Dedifferentiated amniotic fluid mesenchymal stem cell (primary cell): ENCODE measurements at regions not wholly inside any gene's neighbourhood (a gene's known extent, or its start where the extent isn't known, plus 50 kb on each side); places are given as distances from the start of the nearest gene placed in this dataset.

ENCODE experiments used
- DNase-seq: peaks from one replicate; pipeline ENCODE4 v3.0.0-alpha.2; 2016; ENCODE audit errors: extremely low spot score

DNA sequence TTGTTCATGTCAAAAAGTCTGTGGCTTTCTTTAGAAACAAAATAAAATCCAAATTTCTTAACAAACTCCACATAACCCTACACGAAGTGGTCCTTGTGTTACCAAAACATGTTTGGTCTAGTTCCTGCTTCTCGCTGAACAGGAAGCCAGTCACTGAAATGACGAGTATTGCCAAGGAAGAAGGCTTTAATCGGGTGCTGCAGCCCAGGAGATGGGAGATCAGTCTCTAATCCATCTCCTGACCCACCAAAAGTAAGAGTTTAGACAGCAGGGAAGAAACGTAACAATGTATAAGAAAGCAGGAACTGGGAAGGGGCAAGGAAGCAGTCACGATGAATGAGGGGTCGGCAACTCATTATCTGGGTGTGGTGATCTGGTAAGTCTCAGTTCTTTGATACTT, 144.6 kb upstream of the MAP9 start:
- no peak for DNase-seq

DNA sequence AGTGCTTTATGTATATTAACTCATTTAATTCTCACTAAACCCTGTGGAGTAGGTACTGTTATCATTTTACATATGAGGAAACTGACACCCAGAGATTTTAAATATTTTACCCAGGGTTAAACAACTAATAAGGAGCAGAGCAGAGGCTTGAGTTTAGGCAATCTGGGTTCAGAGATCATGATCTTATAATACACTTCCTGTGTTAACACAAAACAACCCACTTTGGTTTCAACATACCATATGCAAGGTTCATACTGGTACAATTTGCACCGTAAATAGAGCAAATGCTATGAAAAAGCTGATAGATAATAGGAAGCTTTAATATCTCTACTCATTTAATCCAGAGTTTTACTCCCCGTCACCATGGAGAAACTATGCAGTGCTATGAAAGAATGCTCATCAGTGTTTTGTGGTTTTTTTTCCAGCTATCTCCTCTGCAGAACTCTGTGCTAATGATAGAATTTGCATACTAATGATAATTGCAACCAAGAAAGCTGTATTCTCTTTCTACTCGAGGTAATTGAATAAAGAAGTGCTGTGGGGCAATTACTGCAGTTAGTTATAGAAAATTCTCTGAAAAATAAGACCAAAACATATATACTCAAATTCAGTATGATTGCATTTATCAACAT, 138.8 kb upstream of the MAP9 start:
- DNase-seq, result no peak

GRCh38 chr4:155514628-155515027, 137.9 kb upstream of the MAP9 start:
- DNase-seq, result no peak

DNA sequence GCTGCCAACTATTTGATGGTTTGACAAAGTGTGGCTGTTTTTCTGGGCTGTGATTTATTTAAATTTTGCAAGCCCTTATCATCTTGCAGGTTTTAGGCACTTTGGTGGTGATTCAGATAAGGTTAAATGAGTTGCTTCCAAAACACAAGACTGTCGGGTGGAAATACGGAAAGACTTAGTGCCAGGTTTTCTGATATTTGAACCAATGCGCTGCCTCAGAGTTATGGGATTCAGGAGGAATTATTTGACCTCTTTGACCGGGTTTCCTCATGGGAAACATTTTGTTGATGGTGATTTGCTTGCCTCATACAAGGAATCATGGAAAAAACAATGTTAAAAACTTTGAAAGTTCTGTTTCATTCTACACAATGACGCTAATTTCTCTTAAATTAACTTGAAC, 136.1 kb upstream of the MAP9 start:
- no peak for DNase-seq

DNA sequence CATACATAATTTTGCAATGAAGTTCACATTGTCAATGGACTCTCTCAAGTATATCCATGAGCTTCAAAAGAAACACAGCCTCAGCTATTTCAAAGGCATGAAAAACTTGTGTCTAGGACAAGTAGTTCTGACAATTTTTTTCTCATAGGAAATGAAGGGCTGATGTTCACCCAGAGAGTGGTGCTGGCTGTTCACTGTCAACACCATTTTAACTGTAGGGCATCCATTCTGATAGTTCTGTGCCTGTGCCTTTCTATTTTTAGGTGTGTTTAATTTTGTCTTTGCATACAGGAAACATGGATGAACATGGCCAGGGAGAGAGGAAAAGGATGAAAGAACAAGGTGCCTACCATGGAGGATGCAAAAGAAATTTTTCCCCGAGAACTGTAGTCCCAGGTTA, 135.3 kb upstream of the MAP9 start:
- no peak for DNase-seq

DNA sequence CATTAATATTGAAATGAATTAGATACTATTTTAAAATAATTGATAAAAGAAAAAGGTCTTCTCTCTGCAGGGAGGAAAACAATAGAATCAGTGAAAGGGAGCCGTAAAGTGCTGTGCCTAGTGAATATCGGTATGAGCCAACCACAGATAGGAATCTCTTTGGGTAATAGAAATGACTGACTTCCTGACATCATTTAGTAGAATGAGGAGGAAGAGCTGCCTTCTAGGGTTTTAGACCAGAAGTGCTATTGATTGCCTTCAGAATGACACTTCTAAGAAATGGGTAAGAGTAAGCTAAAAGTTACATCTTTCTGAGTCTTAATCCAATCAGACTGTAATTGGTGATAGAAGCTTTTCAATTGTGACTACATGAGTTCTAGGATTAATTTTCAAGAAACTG, 134.0 kb upstream of the MAP9 start:
- no peak for DNase-seq

- peak; percentile 29 for DNase-seq
Measured at GRCh38 chr4:155509555-155509954, 132.8 kb upstream of the MAP9 start.

- no peak for DNase-seq
Measured at GRCh38 chr4:155506745-155507144, 130.0 kb upstream of the MAP9 start.

DNA sequence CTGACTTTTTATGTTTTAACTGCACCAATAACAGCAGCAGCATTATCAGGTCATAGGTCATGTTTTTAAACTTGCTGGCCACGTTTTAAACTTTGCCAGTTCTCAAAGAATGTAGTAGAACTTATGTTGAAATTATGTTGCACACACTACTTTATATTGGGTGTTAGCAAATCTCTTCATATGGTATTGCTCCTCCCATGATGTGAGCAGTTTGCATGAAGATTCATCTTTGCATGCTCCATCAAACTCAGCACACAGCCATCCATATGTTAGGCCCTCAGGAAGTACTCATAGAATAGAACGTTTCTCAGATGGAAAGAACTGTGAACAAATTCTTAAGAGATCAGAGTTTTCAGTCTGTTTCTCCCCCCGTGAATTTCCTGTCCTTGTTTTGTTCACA, 128.6 kb upstream of the MAP9 start:
- no peak for DNase-seq

- DNase-seq, result no peak
Measured at GRCh38 chr4:155497306-155497705, 120.5 kb upstream of the MAP9 start.

GRCh38 chr4:155496294-155496626, 119.5 kb upstream of the MAP9 start:
- DNase-seq, result no peak

- DNase-seq, result no peak
Measured at GRCh38 chr4:155495572-155496293, 119.0 kb upstream of the MAP9 start.

- DNase-seq, result no peak
Measured at GRCh38 chr4:155494037-155494718, 117.4 kb upstream of the MAP9 start.

DNA sequence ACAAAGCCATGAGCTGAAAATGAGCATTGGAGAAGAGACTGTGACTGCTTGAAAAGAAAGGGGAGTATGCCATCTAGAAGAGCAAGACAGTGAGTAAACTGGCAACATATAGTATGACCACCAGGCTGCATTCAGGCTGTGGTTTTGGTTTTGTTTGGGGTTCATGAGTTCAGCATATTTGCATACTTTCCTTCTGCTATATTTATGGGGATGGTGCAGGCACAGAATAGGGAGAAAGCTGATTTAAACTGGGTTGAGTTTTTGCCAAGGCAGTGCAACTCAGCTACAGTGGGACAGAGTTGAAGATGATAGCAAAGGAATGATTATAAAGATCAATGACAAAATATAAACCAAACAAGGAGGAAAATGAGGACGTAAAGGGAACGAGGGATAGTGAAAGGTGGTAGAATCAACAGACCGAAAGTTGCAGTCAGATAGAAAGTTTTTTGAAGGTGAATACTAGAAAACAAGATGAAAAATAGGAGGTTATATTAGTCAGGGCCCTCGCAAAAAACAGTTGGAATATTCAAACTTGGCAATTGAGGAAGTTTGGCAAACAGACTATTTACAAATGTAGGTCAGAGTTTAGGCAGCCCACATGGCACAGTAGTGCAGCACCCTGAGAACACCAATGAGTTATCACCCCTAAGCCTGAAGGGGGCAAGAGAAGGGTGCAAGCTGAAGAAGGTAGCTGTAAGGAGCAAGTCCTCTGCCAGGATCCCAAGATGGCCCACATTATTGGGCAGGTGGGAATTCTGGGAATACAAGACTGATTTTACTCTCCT, 114.8 kb upstream of the MAP9 start:
- DNase-seq, result no peak

DNA sequence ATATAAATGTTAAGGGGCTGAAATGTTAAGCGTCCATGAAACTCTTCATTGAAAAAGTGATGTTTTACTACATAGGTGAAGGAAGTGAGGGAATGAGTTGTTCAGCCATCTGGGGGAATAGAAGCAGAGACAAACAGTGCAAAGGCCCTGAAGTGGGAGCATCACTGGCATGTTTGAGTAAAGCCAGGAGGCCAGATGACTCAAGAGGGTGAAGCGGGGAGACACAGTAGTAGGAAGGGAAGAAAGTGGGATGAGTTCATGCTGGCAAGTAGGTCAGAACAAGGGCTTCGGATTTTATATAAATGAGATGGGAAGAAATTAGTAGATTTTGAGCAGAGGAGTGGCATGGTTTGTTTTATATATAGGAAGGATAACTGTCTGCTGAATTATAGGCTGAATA, 112.5 kb upstream of the MAP9 start:
- DNase-seq, result no peak

- DNase-seq, result no peak
Measured at GRCh38 chr4:155488691-155489090, 111.9 kb upstream of the MAP9 start.

- DNase-seq, result no peak
Measured at GRCh38 chr4:155487210-155487609, 110.4 kb upstream of the MAP9 start.

DNA sequence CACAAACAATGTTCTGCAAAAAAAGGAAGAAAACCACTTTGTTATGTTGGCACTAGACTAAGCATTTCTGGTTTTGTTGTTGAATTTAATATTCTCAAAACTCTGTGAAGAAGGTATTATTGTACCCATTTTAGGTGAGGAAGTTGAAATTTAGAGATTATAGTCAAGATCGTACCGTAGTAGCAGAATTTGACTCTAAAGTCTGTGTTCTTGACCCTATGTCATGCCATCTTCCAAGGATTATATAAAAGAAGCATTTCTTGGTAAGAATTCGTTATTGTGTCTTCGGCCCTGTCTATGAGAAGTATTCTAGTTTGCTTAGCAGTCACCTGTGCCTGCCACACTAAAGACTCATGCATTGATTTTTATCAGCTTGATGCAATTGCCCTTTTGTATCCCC, 104.4 kb upstream of the MAP9 start:
- no peak for DNase-seq

DNA sequence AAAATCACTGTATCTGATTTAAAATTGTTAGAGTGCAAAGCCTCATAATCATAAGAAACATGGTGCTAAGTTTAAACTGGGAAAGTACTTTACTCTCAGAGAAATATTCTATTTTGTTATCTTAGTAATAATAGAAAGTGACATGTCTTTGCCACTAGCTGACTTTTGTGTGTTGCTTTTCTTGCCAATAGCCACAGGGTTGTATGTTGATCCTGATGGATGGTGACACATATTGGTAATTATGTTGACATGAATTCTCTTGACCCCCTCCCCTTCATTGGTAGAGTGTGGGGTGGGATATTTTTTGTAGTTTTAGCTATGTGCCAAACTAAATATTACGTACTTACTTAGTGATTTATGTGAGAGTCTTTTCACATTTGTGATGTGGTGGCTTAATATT, 103.1 kb upstream of the MAP9 start:
- no peak for DNase-seq

DNA sequence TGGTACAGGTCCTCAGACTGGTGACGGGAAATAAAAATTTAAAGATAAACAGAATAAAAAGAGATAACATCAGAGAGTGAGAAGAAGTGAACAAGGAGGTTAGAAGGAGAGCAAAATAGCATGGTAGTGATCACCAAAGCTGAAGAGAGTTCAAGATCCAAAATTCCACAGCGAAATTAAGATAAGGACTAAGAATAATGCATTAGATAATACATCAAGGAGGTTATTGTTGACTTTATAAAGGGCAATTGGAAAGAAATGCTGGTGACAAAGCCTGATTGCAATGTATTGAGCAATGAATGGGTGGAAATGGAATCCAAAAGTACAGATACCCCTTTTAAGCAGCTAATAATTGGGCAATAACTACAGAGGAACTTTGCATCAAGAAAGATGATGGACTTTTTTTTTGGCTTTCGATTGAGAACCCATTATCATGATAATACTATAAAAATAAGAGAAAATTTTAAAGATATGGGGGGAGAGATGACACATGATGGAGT, 101.6 kb upstream of the MAP9 start:
- DNase-seq, result no peak

DNA sequence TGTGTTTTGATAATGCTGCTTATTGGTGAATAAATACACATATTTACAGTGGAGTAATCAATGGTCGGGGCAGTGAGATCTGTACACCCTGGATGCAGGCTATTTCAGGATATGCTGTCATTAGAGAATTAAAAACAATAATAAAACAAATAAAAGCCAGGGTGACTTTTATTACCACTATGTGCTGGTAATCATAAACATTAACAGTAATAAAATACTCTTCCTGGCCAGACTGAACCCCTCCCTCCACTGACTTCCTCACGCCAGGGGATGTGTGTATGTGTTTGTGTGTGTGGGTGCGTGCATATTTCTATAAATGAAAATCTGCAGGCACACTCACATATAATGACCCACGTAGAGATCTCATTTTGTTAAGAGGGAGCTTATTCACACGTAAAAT, 98.0 kb upstream of the MAP9 start:
- DNase-seq, result no peak

DNA sequence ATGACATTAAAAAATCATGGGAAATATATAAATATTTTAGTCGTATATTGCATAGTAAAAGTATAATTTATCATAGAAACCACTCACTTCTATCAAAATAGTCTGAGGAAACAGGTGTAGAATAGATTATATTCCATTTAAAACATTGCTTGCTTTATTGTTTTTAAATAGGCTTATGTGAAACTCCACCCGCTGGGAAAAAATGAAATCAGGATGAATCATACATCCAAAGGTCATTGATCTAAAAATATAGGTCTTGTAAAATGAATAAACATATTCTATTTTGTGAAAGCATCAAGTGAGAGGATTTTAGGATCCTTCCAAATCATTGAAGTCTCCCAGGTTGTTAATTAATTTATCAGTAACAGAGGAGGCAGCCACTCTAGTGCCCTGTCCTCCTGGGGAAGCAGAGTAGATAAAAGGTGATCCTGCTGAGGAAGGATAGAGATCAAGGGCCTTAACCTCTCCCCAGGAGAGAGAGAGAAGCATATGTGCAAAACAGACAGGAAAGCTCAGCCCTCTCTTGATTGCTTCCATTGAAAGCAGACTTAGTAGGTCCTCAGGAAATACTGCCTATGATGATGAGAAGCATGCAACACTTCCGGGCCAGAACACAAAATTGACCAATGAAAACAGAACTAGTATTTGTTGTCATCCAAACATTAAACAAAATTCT, 96.8 kb upstream of the MAP9 start:
- no peak for DNase-seq
